ENCODE measurements at regions not wholly inside any gene's neighbourhood (a gene's known extent, or its start where the extent isn't known, plus 50 kb on each side); places are given as distances from the start of the nearest gene placed in this dataset.
A peak's percentile ranks its signal among the peaks of the same experiment; 100 is the strongest.
"Not testable (repeated sequence)": the region's sequence is repeated elsewhere in the genome, so short reads cannot be mapped to it uniquely, and the experiment has no call there.

DNA sequence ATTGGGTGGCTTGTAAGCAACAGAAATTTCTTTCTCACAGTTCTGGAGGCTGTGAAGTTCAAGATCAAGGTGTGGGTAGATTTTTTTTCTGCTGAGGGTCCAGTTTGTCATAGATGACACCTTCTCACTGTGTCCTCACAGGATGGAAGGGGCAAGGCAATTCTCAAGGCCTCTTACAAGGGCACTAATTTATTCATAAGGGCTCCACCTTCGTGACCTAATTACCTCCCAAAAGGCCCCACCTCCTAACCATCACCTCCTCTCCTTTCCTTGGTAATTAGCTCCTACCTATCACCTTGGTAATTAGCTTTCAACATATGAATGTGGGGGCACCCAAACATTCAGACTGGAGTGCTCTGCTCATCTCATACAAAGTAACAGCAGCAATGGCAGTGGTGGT, 92.3 kb upstream of the CD44 start:
- DNase-seq (ENCODE audit: extremely low read depth in 1 of 2, low read depth in 1 of 2) = no peak

DNA sequence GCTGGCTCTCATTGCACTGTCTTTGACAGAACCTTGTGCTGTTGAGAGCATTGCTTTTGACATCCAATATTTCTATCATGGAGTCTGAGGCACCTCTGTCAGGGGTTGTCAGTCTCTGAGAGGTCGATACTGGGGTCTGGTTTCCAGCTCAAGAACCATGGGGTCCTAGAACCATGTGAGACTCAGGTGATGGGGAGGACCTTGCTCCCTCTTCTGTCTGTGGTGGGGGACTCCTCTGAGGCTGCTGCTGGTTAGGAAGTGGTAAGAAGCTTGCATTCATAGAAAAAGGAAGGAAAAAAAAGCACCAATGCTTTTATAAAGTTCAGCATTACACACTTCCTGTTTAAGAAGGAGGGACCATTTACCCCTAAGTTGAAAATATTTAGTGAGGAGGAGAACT, 91.8 kb upstream of the CD44 start:
- DNase-seq (ENCODE audit: extremely low read depth in 1 of 2, low read depth in 1 of 2) = peak; percentile 7 to 47

DNA sequence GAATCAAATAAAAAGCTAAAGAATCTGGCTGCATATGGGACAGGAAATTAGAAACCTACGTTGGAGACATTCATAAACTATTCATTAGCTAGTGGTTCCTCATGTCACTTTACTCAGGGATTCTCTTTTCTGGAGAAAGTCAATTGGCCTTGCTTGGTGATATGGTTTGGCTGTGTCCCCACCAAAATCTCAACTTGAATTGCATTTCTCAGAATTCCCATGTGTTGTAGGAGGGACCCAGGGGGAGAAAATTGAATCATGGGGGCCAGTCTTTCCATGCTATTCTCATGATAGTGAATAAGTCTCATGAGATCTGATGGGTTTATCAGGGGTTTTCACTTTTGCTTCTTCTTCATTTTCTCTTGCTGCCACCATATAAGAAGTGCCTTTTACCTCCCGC, 91.2 kb upstream of the CD44 start:
- DNase-seq (ENCODE audit: extremely low read depth in 1 of 2, low read depth in 1 of 2) = no peak

DNA sequence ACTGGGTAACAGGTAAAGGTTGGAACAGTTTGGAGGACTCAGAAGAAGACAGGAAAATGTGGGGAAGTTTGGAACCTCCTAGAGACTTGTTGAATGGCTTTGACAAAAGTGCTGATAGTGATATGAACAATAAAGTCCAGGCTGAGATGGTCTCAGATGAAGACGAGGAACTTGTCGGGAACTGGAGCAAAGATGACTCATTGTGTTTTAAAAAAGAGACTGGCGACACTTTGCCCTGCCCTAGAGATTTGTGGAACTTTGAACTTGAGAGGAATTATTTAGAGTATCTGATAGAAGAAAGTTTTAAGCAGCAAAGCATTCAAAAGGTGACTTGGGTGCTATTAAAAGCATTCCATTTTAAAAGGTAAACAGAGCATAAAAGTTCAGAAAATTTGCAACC, 90.6 kb upstream of the CD44 start:
- DNase-seq (ENCODE audit: extremely low read depth in 1 of 2, low read depth in 1 of 2) = not testable (repeated sequence)

DNA sequence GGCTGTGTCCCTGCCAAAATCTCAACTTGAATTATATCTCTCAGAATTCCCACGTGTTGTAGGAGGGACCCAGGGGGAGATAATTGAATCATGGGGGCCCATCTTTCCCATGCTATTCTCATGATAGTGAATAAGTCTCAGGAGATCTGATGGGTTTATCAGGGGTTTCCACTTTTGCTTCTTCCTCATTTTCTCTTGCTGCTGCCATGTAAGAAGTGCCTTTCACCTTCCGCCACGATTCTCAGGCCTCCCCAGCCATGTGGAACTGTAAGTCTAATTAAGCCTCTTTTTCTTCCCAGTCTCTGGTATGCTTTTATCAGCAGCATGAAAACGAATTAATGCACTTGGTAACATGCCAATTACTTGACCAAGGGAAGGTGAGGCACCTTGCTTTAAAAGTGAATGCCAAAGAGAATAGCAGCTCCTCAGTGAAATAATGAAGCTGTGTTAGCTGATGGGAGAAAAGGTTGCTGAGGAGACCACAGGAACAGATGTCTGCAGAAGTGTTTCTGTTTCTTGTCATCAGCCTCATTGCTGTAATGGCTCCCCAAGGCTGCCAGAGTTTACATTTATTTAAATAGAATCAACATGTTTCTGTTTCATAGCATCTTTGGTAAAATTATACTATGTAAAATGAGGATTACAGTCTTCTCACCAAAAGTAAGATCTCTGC, 89.0 kb upstream of the CD44 start:
- no peak for DNase-seq (ENCODE audit: extremely low read depth in 1 of 2, low read depth in 1 of 2)

DNA sequence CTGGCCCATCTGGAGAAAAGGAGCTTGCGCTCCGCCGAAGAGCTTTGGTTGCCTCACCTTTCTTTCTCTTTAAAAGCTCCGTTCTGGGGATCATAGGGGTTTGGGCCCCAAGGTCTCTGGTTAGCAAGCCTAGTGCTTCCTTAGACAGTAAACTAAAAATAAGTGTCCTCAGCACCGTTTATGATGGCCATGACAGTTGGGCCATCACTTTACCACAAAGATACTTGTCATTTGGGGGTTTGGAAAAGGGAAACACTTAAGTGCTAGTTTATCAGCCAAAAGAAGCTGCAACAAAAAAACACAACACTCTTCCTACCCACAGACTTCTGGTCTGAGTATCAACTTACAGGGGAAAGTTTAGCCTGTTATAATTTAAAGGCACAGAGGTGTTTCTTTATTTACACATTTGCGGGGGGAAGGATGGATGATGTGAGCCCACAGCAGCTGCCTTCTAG, 88.4 kb upstream of the CD44 start:
- no peak for DNase-seq (ENCODE audit: extremely low read depth in 1 of 2, low read depth in 1 of 2)

DNA sequence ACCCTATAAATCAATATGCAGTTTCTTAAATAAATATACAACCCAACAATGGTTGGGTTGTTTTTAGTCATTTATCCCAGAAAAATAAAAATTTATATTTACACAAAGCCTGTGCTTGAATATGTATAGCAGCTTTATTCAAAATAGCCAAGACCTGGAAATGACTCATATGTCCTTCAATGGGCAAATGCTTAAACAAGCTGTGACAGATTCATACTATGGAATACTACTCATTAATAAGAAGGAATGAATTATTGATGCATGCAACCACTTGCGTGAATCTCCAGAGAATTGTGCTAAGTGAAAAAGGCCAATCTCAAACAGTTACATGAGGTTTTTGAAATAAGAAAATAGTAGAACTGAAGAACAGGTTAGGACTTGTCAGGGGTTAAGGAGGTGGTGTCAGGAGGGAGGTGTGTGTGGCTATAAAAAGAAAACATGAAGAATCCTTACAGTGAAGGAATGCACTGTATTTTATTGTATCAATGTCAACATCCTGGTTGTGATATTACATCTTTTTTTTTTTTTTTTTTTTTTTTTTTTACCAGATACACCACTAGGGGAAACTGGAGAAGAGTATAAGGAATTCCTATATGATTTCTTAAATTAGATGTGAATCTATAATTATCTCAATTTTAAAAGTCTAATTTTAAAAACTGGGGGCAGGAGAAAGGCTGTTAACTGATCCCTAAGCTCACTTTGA, 82.4 kb upstream of the CD44 start:
- no peak for DNase-seq (ENCODE audit: extremely low read depth in 1 of 2, low read depth in 1 of 2)

DNA sequence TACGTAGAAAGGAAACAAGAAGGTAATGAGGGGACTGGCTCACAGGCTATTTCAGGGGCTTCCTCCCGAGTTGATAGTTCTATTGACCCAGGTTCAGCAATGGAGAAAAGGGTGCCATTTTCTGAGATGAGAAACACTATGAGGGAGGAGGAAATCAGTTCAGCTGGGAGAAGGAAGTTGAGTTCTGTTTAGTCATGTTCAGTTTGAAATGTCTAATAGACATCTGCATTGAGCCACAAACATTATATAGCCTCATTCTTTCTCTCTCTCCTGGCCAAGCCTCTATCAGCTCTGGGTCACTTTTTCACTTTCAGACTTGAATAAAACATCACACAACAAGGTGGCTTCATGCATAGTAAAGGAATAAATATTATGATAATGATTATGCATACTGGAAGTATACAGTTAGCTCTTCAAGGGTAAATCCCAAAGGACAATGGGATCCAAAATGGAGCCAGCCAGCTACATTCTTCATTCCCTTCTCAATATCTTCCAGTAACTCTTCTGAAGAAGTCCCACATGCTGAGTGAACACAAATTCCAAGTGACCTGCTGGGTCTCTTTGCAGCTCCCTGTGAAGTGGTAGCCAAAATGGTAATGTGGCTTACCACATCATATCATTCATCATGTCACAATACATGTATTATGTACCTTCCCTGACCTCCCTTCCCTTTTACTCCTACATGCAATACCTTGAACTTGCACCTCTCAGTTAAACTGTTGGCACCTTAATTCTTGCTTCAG, 80.9 kb upstream of the CD44 start:
- no peak for DNase-seq (ENCODE audit: extremely low read depth in 1 of 2, low read depth in 1 of 2)

DNA sequence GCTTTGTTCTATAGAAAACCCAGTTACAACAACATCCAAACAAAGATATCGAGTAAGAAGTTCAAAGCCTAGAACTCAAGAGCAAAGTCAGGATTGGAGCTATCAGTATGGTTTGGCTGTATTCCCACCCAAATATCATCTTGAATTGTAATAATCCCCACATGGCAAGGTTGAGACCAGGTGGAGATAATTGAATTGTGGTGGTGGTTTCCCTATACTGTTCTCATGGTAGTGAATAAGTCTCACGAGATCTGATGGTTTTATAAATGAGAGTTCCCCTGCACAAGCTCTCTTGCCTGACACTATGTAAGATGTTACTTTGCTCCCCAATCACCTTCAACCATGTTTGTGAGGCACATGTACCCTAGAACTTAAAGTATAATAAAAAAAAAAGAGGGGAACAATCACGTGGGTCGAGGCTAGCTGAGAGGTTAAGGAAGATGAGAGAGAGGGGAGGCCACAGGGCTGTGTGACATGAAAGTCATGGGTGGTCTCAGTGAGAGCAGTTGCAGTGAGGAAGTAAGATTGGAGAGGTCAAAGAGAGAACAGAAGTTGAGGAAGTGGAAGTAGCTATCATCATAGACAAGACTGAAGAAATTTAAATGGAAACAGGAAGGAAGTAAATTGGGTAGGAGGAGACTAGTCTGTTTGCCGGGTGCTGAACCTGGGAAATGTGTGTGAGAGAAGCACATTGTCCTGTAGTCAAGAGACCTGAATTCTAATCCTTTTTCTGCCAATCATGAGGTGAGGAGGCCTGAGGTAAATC, 80.1 kb upstream of the CD44 start:
- no peak for DNase-seq (ENCODE audit: extremely low read depth in 1 of 2, low read depth in 1 of 2)

DNA sequence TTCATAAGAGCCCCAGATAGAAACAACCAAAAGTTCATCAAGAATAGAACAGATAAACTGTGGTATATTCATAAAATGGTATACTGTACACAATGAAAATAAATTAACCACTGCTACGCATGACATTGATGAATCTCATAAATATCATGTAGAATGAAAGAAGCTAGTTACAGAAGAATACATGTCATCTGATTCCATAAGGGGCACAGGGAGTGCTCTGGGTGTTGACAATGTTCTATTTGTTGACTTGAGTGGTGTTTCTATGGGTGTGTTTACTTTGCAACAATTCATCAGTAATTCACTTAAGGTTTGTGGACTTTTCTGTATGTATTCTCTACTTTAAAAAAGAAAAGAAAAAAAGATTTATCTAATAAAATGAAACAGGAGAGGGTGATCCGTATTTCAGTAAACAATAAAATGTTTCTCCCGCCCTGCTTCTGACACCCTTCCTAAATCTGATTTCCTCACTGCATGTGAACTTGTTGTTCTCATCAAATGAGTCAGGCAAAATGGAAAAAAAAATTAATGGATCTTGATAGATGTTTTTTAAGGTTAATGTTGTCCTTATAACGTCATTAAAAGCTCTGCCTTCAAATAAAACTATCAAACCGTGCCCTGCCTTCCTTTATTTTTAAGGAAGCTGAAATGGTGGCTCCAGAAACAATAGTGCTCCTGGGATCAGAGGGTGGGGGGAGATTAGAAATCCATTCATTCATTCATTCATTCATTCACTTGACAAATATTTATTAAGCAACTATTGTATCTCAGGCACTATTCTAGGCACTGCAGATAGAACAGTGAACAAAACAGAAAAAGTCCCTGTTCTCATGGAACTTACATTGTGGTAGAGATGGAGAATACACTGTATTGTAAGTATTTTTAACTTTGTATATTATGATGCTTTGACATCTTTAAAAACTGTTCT, 77.2 kb upstream of the CD44 start:
- DNase-seq (ENCODE audit: extremely low read depth in 1 of 2, low read depth in 1 of 2) = no peak

DNA sequence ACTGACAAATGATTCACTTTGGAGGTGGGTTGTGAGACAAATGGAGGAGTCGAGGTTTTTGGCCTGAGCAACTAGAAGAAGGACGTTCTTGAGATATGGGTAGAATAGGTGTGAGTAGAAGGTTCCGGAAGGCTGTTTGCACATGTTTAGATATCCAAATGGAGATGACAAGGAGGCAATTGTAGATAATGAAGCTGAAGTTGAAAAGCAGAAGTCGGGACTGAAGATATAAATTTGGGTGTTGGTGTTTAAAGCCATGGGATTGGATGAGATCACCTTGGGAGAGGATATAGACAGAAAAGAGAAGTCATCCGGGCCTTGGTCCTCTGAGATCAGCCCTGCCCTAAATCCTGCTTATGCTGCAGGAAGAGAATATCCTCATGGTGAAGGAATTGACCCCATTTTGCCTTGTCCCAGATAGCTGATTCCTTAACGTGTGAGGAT, 75.5 kb upstream of the CD44 start:
- no peak for DNase-seq (ENCODE audit: extremely low read depth in 1 of 2, low read depth in 1 of 2)

DNA sequence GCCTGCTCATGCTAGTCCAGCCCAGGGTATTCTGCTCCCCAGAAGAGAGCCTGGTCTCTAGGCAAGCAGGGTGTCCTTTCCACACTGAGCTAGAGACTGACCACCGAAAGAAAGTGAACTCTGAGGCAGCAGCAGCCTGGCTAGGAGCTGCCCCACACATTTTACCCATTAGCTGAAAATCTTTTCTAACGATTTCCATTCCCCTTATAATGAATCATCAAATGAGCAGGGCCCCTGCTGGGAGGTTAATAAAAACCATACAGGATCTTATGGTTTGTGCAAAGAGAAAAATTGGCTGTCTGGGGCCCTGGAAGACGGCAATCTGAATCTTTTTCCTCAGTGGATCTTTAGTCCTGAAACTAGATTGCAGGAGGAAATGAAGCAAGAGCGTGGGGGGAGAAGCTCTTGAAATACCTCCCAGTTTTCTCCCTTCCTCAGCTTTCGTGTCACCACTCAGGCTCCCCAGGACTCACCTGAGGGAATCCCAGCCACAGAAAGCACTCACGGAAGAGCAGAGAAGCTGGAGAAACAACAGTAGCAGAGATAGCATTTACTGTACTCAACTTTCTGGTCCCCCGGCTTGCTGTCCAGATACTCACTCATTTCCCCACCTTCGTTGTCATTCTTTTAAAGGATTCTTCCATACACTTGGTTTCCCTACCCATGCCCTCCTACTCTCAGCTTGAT, 74.7 kb upstream of the CD44 start:
- DNase-seq (ENCODE audit: extremely low read depth in 1 of 2, low read depth in 1 of 2) = no peak

DNA sequence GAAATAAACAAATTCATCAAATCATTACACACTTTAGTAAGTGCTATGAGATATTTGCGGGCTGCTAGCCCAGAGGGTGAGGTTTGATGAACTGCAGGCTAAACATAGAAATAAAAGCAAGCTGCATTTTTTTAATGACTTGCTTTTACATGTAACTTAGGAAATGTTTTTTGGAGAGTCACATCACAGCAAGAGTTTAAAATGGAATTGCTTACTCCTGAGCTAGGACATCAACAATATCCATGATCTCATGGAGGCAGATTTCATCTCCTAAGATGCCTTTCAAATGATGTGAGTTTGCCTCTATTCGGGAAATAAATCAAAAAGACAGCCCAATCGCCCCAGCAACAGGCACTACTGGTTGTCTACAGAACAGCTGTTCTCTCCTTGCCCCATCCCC, 73.4 kb upstream of the CD44 start:
- DNase-seq (ENCODE audit: extremely low read depth in 1 of 2, low read depth in 1 of 2) = no peak

DNA sequence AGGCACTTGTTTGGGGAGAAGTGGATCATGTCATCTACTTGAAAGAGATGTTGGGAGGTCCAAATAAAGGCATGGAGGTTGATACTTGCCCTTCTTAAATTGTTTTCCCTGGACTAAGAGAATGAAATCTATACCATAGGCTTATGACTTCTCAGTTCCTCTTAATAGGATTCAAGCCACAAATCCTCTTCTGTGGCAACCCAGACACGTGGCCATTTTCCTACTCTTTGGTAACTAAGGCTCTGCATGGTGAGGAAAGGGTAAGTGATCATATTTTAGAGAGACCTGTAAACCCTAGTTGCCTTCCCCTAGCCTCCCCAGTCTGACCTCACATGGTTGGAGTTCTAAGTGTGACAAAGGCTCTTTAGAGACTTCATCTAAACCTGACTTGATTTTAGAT, 72.9 kb upstream of the CD44 start:
- DNase-seq (ENCODE audit: extremely low read depth in 1 of 2, low read depth in 1 of 2) = no peak

DNA sequence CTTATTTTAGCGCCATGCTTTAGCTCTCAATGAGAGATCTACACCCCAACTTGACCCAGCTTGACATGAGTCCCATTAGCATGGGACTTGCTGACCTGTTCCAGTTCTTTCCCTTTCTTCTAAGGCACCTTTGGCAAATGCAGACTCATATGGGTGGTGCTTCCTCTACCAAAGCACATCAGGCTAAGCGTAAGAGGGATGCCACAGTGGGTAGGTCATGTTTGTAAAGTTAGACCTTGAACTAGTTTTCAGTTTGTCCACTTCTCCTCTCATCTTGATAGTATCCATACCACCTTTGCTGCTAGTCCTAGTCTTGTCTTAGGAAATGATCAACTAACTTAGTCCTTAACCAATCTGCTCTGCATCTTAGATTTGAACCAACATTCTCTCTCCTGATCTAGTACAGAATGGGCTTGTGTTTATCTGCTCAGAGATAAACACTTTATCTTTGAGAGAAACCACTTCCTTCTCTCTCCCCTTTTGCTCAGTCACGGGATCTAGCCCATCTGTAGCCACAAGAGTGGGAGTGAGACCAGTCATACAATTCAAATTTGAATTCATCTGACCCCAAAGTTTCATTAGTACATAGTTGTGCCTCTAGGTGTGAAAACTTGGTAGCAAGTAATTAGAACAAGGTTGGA, 72.1 kb upstream of the CD44 start:
- DNase-seq (ENCODE audit: extremely low read depth in 1 of 2, low read depth in 1 of 2) = no peak

DNA sequence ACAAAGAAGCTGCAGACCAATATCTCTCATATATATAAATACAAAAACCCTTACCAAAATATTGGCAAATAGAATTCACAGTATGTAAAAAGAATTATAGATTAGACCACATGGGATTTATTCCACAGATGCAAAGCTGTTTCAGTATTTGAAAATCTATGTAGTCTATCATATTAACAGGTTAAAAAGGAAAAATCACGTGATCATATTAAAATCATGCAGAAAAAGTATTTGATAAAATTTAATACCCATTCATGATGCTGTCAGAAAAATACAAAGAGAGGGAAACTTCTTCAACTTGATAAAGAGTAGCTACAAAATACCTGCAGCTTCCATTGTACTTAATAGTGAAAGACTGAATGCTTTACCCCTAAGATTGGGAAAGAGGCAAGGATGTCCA, 67.2 kb upstream of the CD44 start:
- DNase-seq (ENCODE audit: extremely low read depth in 1 of 2, low read depth in 1 of 2) = no peak

DNA sequence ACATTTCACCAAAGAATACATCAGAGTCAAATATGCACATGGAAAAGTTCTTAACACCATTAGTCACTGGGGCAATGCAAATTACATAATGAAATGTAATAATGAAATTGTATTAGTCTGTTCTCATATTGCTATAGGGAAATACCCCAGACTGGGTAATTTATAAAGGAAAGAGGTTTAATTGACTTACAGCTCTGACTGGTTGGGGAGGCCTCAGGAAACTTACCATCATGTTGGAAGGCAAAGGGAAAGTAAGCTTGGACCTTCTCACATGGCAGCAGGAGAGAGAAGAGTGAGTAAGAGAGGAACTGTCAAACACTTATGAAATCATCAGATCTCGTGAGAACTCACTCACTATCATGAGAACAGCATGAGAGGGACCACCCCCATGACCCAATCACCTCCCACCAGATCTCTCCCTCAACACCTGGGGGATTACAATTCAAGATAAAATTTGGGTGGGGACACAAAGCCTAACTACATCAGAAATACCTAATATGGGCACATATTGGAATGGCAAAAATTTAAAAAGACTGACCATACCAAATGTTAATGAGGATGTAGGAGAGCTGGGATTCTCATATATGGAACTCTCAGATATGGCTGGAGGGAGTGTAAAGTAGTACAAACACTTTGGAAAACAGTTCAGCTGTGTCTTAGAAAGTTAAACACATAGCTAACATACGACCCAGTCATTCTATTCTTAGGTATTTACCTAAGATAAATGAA, 65.1 kb upstream of the CD44 start:
- no peak for DNase-seq (ENCODE audit: extremely low read depth in 1 of 2, low read depth in 1 of 2)

All from activated CD8-positive, alpha-beta memory T cell treated with anti-CD3 and anti-CD28 coated beads for 1 hour (primary cell).